Activated CD4-positive, alpha-beta T cell treated with anti-CD3 and anti-CD28 coated beads for 4 hours (primary cell): ENCODE measurements at regions not wholly inside any gene's neighbourhood (a gene's known extent, or its start where the extent isn't known, plus 50 kb on each side); places are given as distances from the start of the nearest gene placed in this dataset.

Experiments used
- DNase-seq, 2 donors: peaks; one replicate each; pipeline ENCODE4 v3.0.0-alpha.2; 2020

DNA sequence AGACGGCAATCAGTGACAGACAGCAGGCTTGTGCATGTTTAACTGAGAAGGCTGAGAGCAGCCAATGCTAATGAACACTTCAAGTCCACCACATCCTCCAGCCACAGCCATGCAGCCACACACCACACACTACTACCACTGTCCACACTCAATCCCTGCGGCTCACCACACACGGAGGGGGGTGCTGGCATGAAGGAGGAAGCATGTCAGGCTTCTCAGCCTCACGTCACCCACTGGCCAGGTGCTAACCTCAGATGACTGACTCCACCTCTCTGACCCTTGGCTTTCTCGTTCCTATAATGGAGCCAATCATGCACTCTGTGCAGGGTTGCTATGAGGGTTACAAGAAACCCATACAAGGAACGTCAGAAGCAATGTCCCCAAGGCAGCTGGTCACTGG is 165.4 kb upstream of the RNF32 start:
- no peak for DNase-seq

- no peak for DNase-seq
These were observed 166.3 kb upstream of the RNF32 start for GRCh38 chr7:156474241-156474743.

DNA sequence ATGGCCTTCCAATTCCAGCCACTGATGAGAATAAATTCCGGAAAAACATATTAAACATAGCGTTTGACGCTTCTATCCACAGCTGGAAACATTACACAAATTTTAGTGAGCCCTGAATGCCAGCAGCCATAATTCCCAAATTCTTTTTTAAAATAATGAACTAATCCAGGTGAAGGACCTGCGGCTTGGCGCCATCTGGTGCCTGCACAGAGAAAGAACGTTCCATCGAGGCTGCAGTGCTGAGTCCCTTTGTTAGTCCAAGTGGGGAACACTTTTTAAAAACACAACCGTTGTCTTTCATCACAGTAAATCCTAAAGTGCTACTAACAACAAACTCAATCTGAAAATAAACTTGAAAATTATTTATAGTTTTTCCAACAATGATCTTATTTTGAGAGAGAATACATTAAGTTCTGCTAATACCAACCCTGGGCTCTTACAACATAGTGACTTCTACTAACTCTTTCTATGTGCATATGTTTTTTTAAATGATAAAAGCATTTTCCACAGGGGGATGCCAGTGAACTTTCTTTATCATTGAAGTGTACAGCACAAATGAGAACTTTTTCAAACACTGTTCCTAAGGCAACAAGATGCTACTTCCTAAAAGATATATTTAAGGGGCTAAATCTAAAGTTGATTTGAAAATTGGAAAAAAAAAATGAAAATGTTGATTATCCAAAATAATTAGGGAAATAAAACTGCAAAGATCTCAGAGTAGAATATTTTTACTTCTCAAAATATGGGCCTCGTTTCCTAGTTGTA is 166.9 kb upstream of the RNF32 start:
- peak in 1 of 2 donors; percentile 6 for DNase-seq

GRCh38 chr7:156472267-156472666 is 168.3 kb upstream of the RNF32 start:
- DNase-seq, result no peak

DNA sequence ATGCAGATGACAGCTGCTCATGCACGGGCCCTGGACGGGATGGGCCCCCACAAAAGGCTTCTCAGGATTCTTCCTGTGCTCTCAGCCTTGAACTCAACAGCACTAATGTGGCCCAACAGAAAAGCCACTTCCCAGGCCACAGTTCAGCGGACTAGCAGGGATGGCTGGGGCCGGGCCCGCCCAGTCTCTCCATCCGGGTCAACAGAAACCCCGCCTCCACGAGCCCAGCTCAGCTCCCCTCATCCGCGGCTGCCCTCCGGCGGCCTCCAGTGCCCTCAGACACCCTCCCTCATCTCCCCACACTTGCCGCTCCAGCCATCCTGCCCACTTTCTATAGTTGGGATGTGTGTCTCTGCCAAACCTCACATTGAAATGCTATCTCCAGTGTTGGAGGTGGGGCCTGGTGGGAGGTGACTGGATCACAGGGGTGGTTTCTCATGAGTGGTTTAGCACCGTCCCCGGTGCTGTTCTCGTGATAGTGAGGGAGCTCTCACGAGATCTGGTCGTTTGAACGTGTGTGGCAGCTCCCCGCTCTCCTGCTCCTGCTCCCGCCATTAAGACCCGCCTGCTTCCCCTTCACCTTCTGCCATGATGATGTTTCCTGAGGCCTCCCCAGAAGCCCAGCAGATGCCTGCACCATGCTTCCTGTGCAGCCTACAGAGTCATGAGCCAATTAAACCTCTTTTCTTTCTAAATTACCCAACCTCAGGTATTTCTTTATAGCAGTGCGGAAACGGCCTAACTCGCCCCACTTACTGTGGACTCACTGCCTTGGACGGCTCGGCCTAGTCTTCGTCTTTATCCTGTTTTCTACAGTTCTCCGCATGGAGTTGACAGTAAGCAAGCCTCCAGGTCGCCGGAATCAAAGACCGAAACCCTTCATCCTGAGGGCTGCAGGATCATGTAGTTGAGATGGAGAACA is 169.9 kb upstream of the RNF32 start:
- DNase-seq, result no peak

DNA sequence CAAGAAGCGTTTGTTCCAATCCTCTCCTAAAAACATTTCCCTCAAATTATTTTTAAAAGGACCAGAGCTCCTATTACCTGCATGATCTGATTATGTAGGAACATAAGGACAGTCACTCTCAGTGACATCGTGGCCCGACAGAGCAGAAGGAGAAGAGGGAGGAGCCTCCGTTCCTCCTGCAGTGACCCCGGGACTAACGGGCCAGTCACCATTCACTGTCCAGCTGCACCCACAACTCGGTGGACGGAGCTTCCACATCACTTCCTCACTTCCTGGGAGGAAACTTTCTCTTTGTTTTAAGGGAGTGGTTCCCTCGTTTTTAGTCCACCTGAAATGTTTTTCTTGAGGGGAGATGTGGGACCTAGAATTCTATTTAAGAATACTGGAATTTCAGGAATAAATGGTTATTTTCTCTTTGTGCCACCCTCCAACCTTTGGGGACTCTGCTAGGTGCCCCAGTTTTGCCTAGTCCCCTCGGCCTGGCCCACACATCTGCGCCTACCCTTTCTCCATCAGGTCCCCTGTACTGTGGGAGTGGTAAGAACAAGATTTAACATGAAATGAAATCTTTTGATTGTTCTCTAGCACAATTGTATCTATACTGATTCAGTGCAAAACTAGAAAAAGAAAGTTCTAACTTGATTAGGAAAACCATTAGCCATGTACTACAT is 173.5 kb upstream of the RNF32 start:
- no peak for DNase-seq

DNA sequence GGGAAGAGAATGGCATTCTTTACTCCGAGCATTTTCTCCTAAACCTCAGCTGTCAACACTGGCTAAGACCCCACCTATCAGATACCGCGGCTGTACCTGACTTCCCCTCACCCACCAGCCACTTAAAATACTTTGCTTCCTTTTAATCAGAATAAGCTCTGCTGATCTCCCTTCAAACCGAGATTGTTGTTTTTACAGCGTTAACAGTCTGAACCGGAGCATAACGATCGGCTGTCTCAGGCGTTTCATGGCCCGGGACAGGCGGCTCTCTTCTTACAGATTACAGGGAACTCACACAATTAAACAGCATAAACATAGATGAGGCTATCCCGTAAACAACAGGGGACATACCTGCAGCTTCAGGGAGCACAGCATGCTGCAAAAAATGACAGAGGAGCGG is 174.3 kb upstream of the RNF32 start:
- DNase-seq, result no peak

DNA sequence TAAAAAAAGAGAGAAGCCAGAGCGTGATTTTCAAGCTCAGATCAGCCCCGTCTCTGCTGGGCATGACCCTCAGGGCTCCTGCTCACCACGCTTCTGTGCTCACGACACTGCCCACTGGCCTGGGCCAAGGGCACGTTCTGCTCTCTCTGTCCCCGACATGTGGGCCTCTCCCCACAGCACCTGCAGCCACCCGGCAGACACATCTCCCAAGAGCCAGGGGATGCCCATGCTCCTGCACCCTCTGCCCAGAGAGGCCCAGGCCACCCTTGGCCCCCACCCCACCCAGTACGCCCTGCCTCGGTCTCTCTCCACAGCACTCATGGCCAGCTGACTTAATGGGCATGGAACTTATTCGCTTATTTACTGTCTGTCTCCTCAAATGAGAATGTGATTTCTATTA is 175.4 kb upstream of the RNF32 start:
- DNase-seq, result no peak

- DNase-seq, result no peak
These were observed 176.2 kb upstream of the RNF32 start for GRCh38 chr7:156464339-156464738.

DNA sequence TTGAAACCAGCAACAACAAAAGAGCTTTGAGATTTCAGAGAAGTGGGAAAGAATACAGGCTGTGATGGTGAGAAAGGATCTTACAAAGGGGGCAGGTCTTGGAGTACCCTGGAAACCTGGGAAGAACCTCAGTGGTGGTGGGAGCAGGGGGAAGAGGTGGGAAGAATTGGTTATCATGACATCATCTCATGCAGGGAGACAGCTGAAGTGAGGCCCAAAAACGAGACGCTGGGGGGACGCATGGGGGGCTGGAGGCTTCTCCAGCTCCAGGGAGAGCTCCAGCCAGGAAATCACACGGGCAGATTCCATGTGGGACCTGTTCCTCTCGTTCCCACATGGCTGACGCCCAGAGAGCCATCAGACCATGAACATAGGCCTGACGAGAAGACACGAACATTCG is 177.3 kb upstream of the RNF32 start:
- no peak for DNase-seq

DNA sequence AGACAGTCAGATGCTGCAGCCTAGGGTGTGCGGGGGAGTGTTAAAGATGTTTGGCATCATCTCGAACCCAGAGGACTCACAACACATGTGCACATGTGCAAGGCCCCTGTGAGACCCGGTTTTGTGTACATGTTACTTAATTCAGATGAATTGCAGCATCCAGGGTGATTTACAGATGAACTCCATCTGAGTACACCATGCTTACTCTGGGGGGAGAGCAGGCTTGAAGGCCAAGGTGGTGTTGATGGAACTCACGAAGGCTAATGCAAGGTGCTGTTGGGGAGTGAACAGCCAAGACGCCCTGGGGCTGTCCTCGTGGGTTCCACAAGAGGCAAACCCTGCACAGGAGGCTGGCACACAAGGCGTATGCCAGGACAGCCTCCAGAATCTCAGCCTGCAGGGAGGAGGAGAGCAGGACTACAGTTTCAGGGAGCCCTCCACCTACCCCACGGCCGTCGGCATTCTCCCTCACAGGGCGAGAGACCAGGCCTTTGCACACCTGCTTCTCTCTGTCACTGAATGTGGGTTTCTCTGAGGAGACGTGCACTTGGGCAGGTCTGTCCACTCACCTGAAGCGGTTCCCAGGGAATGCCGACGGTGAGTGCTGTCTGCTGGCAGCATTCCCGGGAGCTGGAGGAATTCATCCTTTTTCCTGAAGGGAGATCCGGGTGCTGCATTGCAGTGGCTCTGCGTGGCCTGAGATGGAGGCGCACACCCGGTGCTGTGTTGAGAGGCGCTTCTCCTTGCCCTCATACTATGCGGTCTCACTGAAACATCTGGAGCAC is 178.5 kb upstream of the RNF32 start:
- DNase-seq, result no peak

DNA sequence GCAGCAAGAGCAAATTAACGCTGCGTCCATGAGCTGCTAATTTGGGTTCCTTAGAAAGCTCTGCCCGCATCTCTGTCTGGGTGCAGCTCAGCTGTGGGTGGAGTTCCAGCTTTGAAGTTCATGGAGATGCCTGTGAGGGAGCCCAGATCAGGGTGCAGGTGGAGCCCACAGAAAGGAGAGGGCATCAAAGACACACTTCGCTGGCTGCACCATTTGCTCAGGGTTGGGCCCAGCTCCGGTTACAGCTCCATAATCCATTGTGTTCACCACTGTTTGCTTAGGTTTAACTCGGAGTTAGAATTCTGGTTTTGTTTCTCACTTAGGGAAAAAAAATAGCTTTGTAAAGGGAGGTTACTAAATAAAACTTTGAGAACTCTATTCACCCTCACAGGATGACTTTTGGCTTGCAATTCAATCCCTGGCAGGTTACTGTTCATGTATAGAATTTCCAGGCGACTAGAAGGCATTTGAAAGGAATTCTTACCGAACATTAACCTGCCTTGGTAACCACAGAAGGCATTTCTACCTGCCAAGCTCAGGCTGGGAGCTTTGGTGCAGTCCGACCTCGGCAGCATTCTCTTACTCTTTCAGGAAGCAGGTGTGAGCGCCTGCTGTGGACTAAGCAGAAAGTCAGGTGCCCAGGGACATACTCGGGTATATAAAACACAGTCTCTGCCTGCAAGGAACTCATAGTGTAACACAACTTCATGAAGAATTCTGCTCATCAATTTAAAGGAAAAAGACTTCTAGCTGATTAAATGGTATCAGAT is 179.5 kb upstream of the RNF32 start:
- no peak for DNase-seq

GRCh38 chr7:156459582-156459981 is 181.0 kb upstream of the RNF32 start:
- no peak for DNase-seq

DNA sequence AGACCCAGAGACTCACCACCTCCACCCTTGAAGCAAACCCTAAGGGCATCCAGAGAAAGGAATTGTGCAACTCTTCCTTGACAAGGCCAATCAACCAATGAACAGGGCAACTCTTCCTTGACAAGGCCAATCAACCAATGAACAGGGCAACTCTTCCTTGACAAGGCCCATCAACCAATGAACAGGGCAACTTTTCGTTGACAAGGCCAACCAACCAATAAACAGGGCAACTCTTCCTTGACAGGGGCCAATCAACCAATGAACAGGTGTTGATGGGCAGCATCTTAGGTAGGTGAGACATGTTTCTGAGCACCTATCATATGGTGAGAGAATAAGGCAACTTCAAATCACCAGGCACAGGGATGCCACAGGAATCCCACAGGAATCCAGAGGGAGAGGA is 181.5 kb upstream of the RNF32 start:
- no peak for DNase-seq

GRCh38 chr7:156458011-156458410 is 182.6 kb upstream of the RNF32 start:
- DNase-seq, result no peak

DNA sequence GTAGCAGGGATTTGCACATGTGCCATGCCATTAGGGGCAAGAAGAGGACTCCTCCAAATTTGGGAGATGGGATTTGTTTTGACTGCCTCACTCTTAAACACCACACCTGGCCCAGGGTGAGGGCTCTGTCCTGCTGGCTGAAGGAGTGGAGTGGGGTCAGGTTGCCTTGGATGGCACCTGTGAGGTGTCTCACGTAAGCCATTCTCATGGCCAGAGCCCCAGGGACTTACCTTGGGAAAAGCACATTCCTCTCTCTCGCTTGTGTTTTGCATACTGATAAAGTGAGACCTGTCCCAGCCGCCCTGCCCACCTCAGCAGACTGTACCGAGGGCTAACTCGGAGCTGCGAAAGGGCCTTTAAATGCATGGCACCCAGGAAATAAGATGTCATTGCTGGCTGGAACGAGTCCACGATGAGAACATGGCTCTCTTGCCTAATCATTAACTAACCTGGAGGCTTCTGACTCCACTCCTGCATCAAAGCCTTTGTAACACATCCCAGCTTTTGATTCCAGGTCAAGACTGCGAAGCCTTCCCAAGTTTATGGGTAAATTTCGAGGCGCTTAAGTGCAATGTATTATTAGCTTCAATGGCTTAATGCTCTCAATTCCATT is 184.0 kb upstream of the RNF32 start:
- DNase-seq, result no peak

GRCh38 chr7:156456032-156456431 is 184.5 kb upstream of the RNF32 start:
- no peak for DNase-seq

DNA sequence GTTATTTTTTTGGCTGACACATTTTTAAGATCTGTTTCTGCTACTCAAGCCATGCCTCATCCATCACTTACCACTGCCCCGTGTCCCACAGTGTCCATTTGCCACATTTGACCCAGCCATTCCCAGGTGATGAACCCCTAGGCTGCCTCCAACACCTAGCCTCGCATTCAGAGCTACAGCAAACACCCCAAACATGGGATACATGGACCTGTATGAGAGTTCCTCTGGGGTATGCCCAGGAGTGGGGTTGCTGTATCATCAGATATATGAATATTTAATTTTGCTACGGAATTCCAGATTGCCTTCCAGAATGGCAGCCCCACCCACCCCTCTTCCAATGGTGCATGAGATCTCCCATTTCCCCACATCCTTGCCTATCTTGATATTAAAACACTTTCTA is 190.1 kb upstream of the RNF32 start:
- no peak for DNase-seq

DNA sequence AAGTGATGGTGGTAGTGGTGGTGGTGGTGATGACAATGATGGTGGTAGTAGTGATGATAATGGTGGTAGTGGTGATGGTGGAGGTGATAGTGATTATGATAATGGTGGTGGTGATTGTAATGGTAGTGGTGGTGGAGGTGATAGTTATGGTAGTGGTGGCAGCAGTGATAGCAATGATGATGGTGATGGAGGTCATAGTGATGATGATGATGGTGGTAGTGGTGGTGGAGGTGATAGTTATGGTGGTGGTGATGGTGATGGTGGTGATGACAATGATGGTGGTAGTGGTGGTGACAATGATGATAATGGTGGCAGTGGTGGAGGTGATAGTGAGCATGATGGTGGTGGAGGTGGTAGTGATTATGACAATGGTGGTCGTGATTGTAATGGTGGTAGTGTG is 191.7 kb upstream of the RNF32 start:
- DNase-seq, result no peak

DNA sequence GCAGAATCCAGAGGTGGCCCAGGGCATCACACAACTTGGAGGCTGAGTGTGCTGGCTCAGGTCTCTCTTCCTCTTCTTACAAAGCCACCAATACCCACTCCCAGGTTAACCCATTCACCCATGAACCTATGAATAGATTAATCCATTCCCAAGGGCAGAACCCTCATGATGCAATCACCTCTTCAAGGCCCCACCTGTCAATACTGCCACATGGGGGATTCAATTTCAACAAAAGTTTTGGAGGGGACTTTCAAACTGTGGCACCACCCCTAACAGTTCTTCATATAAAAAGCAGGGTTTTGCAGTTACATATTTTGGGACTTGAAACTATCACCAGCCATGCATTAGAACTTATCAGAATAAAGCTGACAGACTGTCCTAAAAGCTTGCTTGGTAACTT is 193.6 kb upstream of the RNF32 start:
- DNase-seq, result no peak

DNA sequence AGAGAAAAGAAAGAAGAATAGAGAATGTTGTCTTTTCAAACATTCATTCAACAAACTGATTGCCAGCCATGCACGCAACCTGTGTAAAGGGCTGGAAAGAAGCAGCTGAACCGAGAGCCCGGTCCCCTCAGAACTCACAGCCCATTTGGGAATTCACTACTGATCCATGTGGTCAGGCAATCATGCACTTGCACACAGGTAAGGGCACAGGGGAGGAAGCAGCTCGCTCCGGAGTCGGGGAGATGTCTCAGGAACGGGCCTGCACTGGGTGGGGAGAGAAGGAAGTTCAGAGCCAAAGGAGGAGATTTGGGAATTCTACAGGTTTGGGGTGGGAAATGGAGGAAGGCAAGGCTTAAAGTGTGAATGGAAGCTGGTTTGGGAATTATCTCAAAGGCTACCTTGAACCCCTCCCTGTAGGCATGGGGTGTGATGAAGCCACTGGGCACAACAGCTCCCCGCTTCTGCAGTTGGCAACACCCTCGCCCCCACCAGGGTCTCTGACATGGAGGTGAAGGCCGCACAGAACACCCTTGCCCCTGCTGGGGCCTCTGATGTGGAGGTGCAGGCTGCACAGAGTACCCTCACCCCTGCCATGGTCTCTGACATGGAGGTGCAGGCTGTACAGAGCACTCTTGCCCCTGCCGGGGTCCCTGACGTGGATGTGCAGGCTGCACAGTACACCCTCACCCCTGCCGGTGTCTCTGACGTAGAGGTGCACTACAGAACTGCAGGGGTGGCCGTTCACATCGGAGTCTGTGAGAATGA is 194.4 kb upstream of the RNF32 start:
- no peak for DNase-seq
